ENCODE measurements at regions not wholly inside any gene's neighbourhood (a gene's known extent, or its start where the extent isn't known, plus 50 kb on each side); places are given as distances from the start of the nearest gene placed in this dataset.

DNA sequence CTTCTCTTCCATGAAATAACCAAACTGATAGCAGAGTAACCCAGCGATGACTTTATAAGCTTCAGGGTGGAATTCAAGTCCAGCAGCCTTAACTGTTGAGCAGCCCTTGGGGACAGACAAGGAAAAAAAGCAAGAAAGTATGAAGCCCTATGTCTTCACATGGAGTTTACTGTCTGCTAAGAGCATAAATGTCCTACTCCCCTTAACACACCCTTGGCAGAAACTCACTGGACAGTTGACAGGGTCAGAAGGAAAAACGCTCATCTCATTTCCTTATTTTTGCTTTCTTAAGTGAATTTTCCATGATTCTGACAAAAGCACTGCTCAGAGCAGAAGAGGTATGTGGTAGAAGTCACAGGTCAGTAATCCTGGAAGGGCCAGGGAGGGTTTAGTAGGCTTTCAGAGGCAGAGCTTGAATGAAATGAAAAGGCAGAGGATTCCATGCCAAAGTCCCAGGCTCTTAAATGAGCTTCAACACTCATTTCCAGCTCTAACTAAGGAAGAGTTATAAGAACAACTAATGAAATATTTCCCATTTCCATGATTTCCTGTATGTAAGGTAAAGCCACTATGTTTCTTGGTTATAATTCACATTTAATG, 683.3 kb upstream of the KLHL29 start:
- H3K36me3 Mint-ChIP-seq: peaks cover 2% of the 10 kb centered on the region
- TF ChIP-seq EZH2phosphoT487 (IDR thresholded peaks at IDR 0.05): no peak
- no peak for TF ChIP-seq EZH2 (IDR thresholded peaks at IDR 0.05)
- TF ChIP-seq, protein P1, sequence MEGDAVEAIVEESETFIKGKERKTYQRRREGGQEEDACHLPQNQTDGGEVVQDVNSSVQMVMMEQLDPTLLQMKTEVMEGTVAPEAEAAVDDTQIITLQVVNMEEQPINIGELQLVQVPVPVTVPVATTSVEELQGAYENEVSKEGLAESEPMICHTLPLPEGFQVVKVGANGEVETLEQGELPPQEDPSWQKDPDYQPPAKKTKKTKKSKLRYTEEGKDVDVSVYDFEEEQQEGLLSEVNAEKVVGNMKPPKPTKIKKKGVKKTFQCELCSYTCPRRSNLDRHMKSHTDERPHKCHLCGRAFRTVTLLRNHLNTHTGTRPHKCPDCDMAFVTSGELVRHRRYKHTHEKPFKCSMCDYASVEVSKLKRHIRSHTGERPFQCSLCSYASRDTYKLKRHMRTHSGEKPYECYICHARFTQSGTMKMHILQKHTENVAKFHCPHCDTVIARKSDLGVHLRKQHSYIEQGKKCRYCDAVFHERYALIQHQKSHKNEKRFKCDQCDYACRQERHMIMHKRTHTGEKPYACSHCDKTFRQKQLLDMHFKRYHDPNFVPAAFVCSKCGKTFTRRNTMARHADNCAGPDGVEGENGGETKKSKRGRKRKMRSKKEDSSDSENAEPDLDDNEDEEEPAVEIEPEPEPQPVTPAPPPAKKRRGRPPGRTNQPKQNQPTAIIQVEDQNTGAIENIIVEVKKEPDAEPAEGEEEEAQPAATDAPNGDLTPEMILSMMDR (IDR thresholded peaks at IDR 0.05): no peak
- H3K4me3 ChIP-seq: no peak overlapping the region
- H3K36me3 ChIP-seq: no peaks in the 10 kb centered on the region
- no peaks in the 10 kb centered on the region for H3K9me3 ChIP-seq (ENCODE audit: low read depth)
- H3F3A ChIP-seq (ENCODE audit: low read depth): peaks cover 13% of the 10 kb centered on the region
- H3K27ac ChIP-seq: peak overlapping the region; percentile 50
- peaks cover 27% of the 10 kb centered on the region for H3K4me1 ChIP-seq
- DNase-seq (ENCODE audit: low spot score): peak; percentile 64
- no peaks in the 10 kb centered on the region for H3K79me2 ChIP-seq (ENCODE audit: low read depth)
- H4K20me1 ChIP-seq (ENCODE audit: low read depth): no peaks in the 10 kb centered on the region
- H3K4me2 ChIP-seq: peak overlapping the region; percentile 53
- no peak overlapping the region for H3K4me3 Mint-ChIP-seq
- no peaks in the 10 kb centered on the region for H3K27me3 ChIP-seq
- no peaks in the 10 kb centered on the region for H3K27me3 Mint-ChIP-seq (ENCODE audit: insufficient read depth, low read depth)
- H3K27ac Mint-ChIP-seq: peak overlapping the region; percentile 85
- peak overlapping the region; percentile 4 for H2AFZ ChIP-seq (replicated peaks)
- H3K9ac ChIP-seq: no peak overlapping the region
- H3K9me3 Mint-ChIP-seq: peaks cover 6% of the 10 kb centered on the region
- peaks cover 16% of the 10 kb centered on the region for H3K4me1 Mint-ChIP-seq

DNA sequence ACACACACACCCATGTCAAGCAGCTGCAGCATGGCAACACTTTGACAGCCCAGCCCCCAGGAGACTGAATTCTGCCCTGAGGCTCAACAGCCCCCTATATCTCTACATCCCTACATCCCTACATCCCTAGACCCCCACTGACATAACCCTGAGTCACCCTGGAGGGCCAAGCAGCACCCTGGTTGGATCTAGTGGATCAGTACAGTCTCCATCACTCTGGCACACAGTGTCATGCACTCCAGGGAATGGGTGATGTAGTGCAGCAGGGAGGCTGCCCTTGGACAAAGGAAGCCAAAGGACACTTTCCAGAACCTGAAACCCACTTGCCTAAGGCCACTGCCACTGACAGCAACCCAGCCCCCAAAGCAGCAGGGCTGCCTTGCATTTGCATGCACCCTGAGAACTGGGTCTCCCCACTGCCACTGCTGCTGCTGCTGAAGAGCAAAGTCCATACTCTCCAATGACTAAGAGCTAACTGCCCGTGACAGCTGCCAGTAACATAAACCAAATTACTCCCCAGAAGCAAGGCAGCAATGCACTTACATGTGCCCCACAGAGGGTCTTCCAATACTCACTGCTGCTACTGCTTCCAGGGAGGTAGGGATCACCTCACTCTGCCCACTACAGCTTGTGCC, 681.6 kb upstream of the KLHL29 start:
- Histone ChIP-seq H2AFZ (replicated peaks) (no peak overlapping the region), H3F3A (ENCODE audit: low read depth) (peaks cover 13% of the 10 kb centered on the region), H3K9ac (no peak overlapping the region), H4K20me1 (ENCODE audit: low read depth) (no peaks in the 10 kb centered on the region), H3K79me2 (ENCODE audit: low read depth) (no peaks in the 10 kb centered on the region), H3K4me1 (peaks cover 27% of the 10 kb centered on the region), H3K27me3 (no peaks in the 10 kb centered on the region), H3K27ac (no peak overlapping the region), H3K9me3 (ENCODE audit: low read depth) (no peaks in the 10 kb centered on the region), H3K4me2 (no peak overlapping the region), H3K4me3 (no peak overlapping the region), H3K36me3 (no peaks in the 10 kb centered on the region)
- no peak overlapping the region for H3K27ac Mint-ChIP-seq
- H3K27me3 Mint-ChIP-seq (ENCODE audit: insufficient read depth, low read depth): no peaks in the 10 kb centered on the region
- H3K4me3 Mint-ChIP-seq: no peak overlapping the region
- peaks cover 2% of the 10 kb centered on the region for H3K36me3 Mint-ChIP-seq
- H3K9me3 Mint-ChIP-seq: peaks cover 6% of the 10 kb centered on the region
- DNase-seq (ENCODE audit: low spot score): no peak
- peaks cover 15% of the 10 kb centered on the region for H3K4me1 Mint-ChIP-seq
- TF ChIP-seq EZH2 (IDR thresholded peaks at IDR 0.05) (no peak), EZH2phosphoT487 (IDR thresholded peaks at IDR 0.05) (no peak)
- TF ChIP-seq, protein P1 (IDR thresholded peaks at IDR 0.05): no peak

DNA sequence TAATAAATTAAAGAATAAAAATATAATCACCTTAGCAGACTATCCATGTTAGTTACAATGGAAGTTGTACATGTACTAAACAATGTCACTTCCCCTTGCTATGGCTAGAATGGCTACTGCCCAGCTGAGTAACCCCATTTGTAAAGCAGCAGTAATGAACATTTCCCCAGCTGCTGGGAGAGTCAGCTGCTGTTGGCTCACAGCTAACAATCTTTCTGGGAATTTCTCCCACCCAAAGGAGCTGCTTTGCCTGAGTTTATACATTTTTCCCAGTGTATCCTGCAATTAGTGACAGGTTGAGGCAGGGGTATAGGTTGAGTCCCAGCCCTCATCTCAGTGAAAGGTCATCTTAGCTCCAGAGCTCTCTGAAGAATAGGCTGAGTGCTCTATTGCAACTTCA, 665.6 kb upstream of the KLHL29 start:
- no peak overlapping the region for H3K4me2 ChIP-seq
- no peaks in the 10 kb centered on the region for H3K4me1 Mint-ChIP-seq
- no peaks in the 10 kb centered on the region for H3K4me1 ChIP-seq
- no peak overlapping the region for H2AFZ ChIP-seq (replicated peaks)
- peaks cover 22% of the 10 kb centered on the region for H3K9me3 Mint-ChIP-seq
- no peak overlapping the region for H3K9ac ChIP-seq
- DNase-seq (ENCODE audit: low spot score): no peak
- no peak overlapping the region for H3K27ac ChIP-seq
- H3K9me3 ChIP-seq (ENCODE audit: low read depth): no peaks in the 10 kb centered on the region
- peaks cover 1% of the 10 kb centered on the region for H3K36me3 Mint-ChIP-seq
- H3K79me2 ChIP-seq (ENCODE audit: low read depth): no peaks in the 10 kb centered on the region
- H3K27ac Mint-ChIP-seq: no peak overlapping the region
- no peaks in the 10 kb centered on the region for H3K36me3 ChIP-seq
- no peak overlapping the region for H3K4me3 ChIP-seq
- no peaks in the 10 kb centered on the region for H4K20me1 ChIP-seq (ENCODE audit: low read depth)
- no peaks in the 10 kb centered on the region for H3K27me3 ChIP-seq
- peaks cover 2% of the 10 kb centered on the region for H3K27me3 Mint-ChIP-seq (ENCODE audit: insufficient read depth, low read depth)
- no peak for TF ChIP-seq EZH2phosphoT487 (IDR thresholded peaks at IDR 0.05)
- TF ChIP-seq, protein P1 (IDR thresholded peaks at IDR 0.05): no peak
- TF ChIP-seq EZH2 (IDR thresholded peaks at IDR 0.05): no peak
- H3K4me3 Mint-ChIP-seq: no peak overlapping the region
- no peaks in the 10 kb centered on the region for H3F3A ChIP-seq (ENCODE audit: low read depth)
